CD14-positive monocyte (primary cell): ENCODE measurements at regions not wholly inside any gene's neighbourhood (a gene's known extent, or its start where the extent isn't known, plus 50 kb on each side); places are given as distances from the start of the nearest gene placed in this dataset.

Experiments
- DNase-seq, 3 donors: peaks; one replicate each; pipeline ENCODE4 v3.0.0-alpha.2; 2011 to 2022
- H2AFZ ChIP-seq: 2 replicates; pipeline ENCODE4 v1.6.0; 2012; ENCODE audit warnings: mild to moderate bottlenecking, low read depth, low read length, inconsistent platforms; ENCODE audit not compliant: insufficient read depth, poor library complexity, severe bottlenecking
- H3K27ac ChIP-seq, 2 donors: 1 replicate in 1 of 2; 2 replicates in 1 of 2; pipeline ENCODE4 v1.5.1; 2012 to 2013; ENCODE audit warnings: low read length in 2 of 2, control low read depth in 1 of 2, inconsistent platforms in 1 of 2, low read depth in 1 of 2, mild to moderate bottlenecking in 1 of 2
- H3K27me3 ChIP-seq, 2 donors: one replicate each; pipeline versions ENCODE4 v1.6.0 to v1.6.1; 2011 to 2013; ENCODE audit warnings: low read length in 2 of 2; ENCODE audit not compliant: control insufficient read depth in 2 of 2, insufficient read depth in 2 of 2
- H3K36me3 ChIP-seq, 2 donors: replicated peaks in 1 of 2; 1 replicate in 1 of 2; 2 replicates in 1 of 2; pipeline versions ENCODE4 v1.5.1 to v1.6.1; 2012 to 2013; ENCODE audit warnings: low read length in 2 of 2, control low read depth in 1 of 2, inconsistent platforms in 1 of 2, mild to moderate bottlenecking in 1 of 2; ENCODE audit not compliant: insufficient read depth in 2 of 2, control insufficient read depth in 1 of 2
- H3K4me1 ChIP-seq, 2 donors: 1 replicate in 1 of 2; 2 replicates in 1 of 2; pipeline versions ENCODE4 v1.5.1 to v1.6.1; 2012 to 2013; ENCODE audit warnings: low read length in 2 of 2, control low read depth in 1 of 2, inconsistent platforms in 1 of 2, mild to moderate bottlenecking in 1 of 2, moderate library complexity in 1 of 2; ENCODE audit not compliant: insufficient read depth in 2 of 2, control insufficient read depth in 1 of 2
- H3K4me2 ChIP-seq: replicated peaks from 2 replicates; pipeline ENCODE3; 2012; ENCODE audit warnings: low read length, moderate library complexity, mild to moderate bottlenecking; ENCODE audit not compliant: poor library complexity, severe bottlenecking; ENCODE audit errors: extremely low read depth
- H3K4me3 ChIP-seq, 3 experiments: fragments of 200-600 bp in 1 of 3; sonication (generic) in 1 of 3; replicated peaks in 1 of 3; 1 replicate in 2 of 3; 2 replicates in 1 of 3; pipeline ENCODE4 v1.5.1; 2011 to 2013; ENCODE audit warnings: low read length in 3 of 3, mild to moderate bottlenecking in 3 of 3, control low read depth in 2 of 3, low read depth in 2 of 3, inconsistent platforms in 1 of 3, moderate library complexity in 1 of 3
- H3K79me2 ChIP-seq: 2 replicates; pipeline ENCODE4 v1.6.0; 2012; ENCODE audit warnings: mild to moderate bottlenecking, control low read depth, inconsistent platforms, low read length, moderate library complexity; ENCODE audit not compliant: insufficient read depth
- H3K9ac ChIP-seq: 2 replicates; pipeline ENCODE4 v1.6.0; 2017; ENCODE audit warnings: low read length, mild to moderate bottlenecking; ENCODE audit not compliant: insufficient read depth, poor library complexity, severe bottlenecking
- H3K9me3 ChIP-seq, 2 donors: replicated peaks in 1 of 2; 1 replicate in 1 of 2; 2 replicates in 1 of 2; pipeline versions ENCODE4 v1.5.1 to v1.6.1; 2012 to 2013; ENCODE audit warnings: low read length in 2 of 2, control low read depth in 1 of 2; ENCODE audit not compliant: control insufficient read depth in 1 of 2, insufficient read depth in 1 of 2
- H4K20me1 ChIP-seq: 2 replicates; pipeline ENCODE4 v1.6.0; 2012; ENCODE audit warnings: mild to moderate bottlenecking, low read length, control low read depth, moderate library complexity; ENCODE audit not compliant: insufficient read depth
- H3K27ac Mint-ChIP-seq, 7 donors: one replicate each; pipeline ENCODE4 v1.8.0; 2020; ENCODE audit warnings: mild to moderate bottlenecking in 7 of 7, mixed read lengths in 7 of 7, moderate library complexity in 6 of 7, inconsistent platforms in 2 of 7
- H3K27me3 Mint-ChIP-seq, 3 donors: one replicate each; pipeline ENCODE4 v1.8.0; 2021 to 2022; ENCODE audit warnings: low read depth in 3 of 3, mild to moderate bottlenecking in 3 of 3, mixed read lengths in 3 of 3, moderate library complexity in 3 of 3, inconsistent platforms in 1 of 3
- H3K36me3 Mint-ChIP-seq, 2 donors: one replicate each; pipeline ENCODE4 v1.8.0; 2020; ENCODE audit warnings: mixed read lengths in 2 of 2, inconsistent platforms in 1 of 2, mild to moderate bottlenecking in 1 of 2
- H3K4me1 Mint-ChIP-seq: one replicate; pipeline ENCODE4 v1.8.0; 2020; ENCODE audit warnings: mild to moderate bottlenecking, mixed read lengths
- H3K4me3 Mint-ChIP-seq, 2 donors: one replicate each; pipeline ENCODE4 v1.8.0; 2020; ENCODE audit warnings: mild to moderate bottlenecking in 2 of 2, mixed read lengths in 2 of 2, moderate library complexity in 1 of 2
- H3K9me3 Mint-ChIP-seq, 7 donors: one replicate each; pipeline ENCODE4 v1.8.0; 2020 to 2022; ENCODE audit warnings: mixed read lengths in 7 of 7, mild to moderate bottlenecking in 6 of 7, moderate library complexity in 6 of 7, inconsistent platforms in 2 of 7
- WGBS: methylation state at CpG from one replicate; pipeline ENCODE4 v1.1.5; 2013; ENCODE audit warnings: missing lambda C conversion rate; ENCODE audit not compliant: insufficient coverage; 5-methylcytosine and 5-hydroxymethylcytosine counted together
- intact Hi-C, 2 donors: fragments of 100-400 bp; cut with micrococcal nuclease; formaldehyde crosslinking; loops; one replicate each; pipeline versions ENCODE4 v1.15.0 to v1.15.1; 2023
- TF ChIP-seq, protein P1 (sequence below): fragments of 200-600 bp; IDR thresholded peaks from one replicate; pipeline ENCODE4 v1.8.0; 2022; ENCODE audit warnings: antibody characterized with exemption, mild to moderate bottlenecking

- Mint-ChIP-seq H3K4me1 (no peaks in the 10 kb centered on the region), H3K4me3 (no peak overlapping the region), H3K27me3 (peaks cover 0 to 3% (median 2%) of the 10 kb centered on the region in 3 donors), H3K9me3 (peaks cover 1 to 13% (median 7%) of the 10 kb centered on the region in 7 donors), H3K36me3 (no peaks in the 10 kb centered on the region), H3K27ac (no peak overlapping the region)
- H3K9me3 ChIP-seq, result peaks cover 3 to 17% of the 10 kb centered on the region in 2 donors
- WGBS, result no CpG with 5 or more reads among the region's 1 CpG
- no peak overlapping the region for H3K4me3 ChIP-seq
- H3K4me1 ChIP-seq, result no peaks in the 10 kb centered on the region
- no peak overlapping the region for H3K27ac ChIP-seq
- H3K79me2 ChIP-seq, result no peaks in the 10 kb centered on the region
- H3K36me3 ChIP-seq, result no peaks in the 10 kb centered on the region
- TF ChIP-seq, protein P1, sequence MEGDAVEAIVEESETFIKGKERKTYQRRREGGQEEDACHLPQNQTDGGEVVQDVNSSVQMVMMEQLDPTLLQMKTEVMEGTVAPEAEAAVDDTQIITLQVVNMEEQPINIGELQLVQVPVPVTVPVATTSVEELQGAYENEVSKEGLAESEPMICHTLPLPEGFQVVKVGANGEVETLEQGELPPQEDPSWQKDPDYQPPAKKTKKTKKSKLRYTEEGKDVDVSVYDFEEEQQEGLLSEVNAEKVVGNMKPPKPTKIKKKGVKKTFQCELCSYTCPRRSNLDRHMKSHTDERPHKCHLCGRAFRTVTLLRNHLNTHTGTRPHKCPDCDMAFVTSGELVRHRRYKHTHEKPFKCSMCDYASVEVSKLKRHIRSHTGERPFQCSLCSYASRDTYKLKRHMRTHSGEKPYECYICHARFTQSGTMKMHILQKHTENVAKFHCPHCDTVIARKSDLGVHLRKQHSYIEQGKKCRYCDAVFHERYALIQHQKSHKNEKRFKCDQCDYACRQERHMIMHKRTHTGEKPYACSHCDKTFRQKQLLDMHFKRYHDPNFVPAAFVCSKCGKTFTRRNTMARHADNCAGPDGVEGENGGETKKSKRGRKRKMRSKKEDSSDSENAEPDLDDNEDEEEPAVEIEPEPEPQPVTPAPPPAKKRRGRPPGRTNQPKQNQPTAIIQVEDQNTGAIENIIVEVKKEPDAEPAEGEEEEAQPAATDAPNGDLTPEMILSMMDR, result no peak
- H2AFZ ChIP-seq, result no peak overlapping the region
- H4K20me1 ChIP-seq, result no peaks in the 10 kb centered on the region
- intact Hi-C loops, result no loop called here
- no peak overlapping the region for H3K4me2 ChIP-seq
- H3K9ac ChIP-seq, result no peak overlapping the region
- no peaks in the 10 kb centered on the region for H3K27me3 ChIP-seq
- no peak for DNase-seq
These were observed 260.2 kb downstream of the TMEM38B start for GRCh38 chr9:105954517-105954916.

- H3K4me1 Mint-ChIP-seq, result no peaks in the 10 kb centered on the region
- no peak overlapping the region for H3K27ac Mint-ChIP-seq
- Histone ChIP-seq H3K9ac (no peak overlapping the region), H3K4me2 (no peak overlapping the region), H3K27me3 (no peaks in the 10 kb centered on the region), H3K27ac (no peak overlapping the region), H3K79me2 (no peaks in the 10 kb centered on the region), H3K9me3 (no peaks in the 10 kb centered on the region), H3K4me3 (no peak overlapping the region), H2AFZ (no peak overlapping the region), H4K20me1 (no peaks in the 10 kb centered on the region), H3K4me1 (no peaks in the 10 kb centered on the region), H3K36me3 (no peaks in the 10 kb centered on the region)
- no peak overlapping the region for H3K4me3 Mint-ChIP-seq
- H3K27me3 Mint-ChIP-seq, result peaks cover 0 to 3% (median 0%) of the 10 kb centered on the region in 3 donors
- no peak for DNase-seq
- H3K9me3 Mint-ChIP-seq, result peaks cover 0 to 6% (median 2%) of the 10 kb centered on the region in 7 donors
- H3K36me3 Mint-ChIP-seq, result no peaks in the 10 kb centered on the region
- 50% methylated on average over 1 of the region's 1 CpG for WGBS
- TF ChIP-seq, protein P1, result no peak
- intact Hi-C loops, result no loop called here
These were observed 263.5 kb downstream of the TMEM38B start for GRCh38 chr9:105957830-105958229.
